ENCODE measurements at regions not wholly inside any gene's neighbourhood (a gene's known extent, or its start where the extent isn't known, plus 50 kb on each side); places are given as distances from the start of the nearest gene placed in this dataset.

- no peak overlapping the region for H3K27ac ChIP-seq (ENCODE audit: low read length)
These were observed 226.8 kb upstream of the FN1 start for GRCh38 chr2:215662715-215663114.

GRCh38 chr2:215660687-215661086 lies 224.8 kb upstream of the FN1 start:
- WGBS (ENCODE audit: insufficient coverage, insufficient read length): no CpG with 5 or more reads among the region's 8 CpGs
- Histone ChIP-seq H3K4me3 (ENCODE audit: low read length) (no peak overlapping the region), H3K9me3 (ENCODE audit: control insufficient read depth, insufficient read depth, low read length) (no peaks in the 10 kb centered on the region), H3K27ac (ENCODE audit: low read length) (no peak overlapping the region), H3K36me3 (ENCODE audit: control insufficient read depth, insufficient read depth, low read length) (no peaks in the 10 kb centered on the region), H3K4me1 (ENCODE audit: control insufficient read depth, insufficient read depth, low read length) (no peaks in the 10 kb centered on the region), H3K27me3 (ENCODE audit: control insufficient read depth, insufficient read depth, low read length) (no peaks in the 10 kb centered on the region)
- no peak for DNase-seq (ENCODE audit: low read depth, low spot score)

More at GRCh38 chr2:215662715-215663114, 226.8 kb upstream of the FN1 start:
- no peaks in the 10 kb centered on the region for H3K27me3 ChIP-seq (ENCODE audit: control insufficient read depth, insufficient read depth, low read length)
- no peaks in the 10 kb centered on the region for H3K9me3 ChIP-seq (ENCODE audit: control insufficient read depth, insufficient read depth, low read length)
- H3K4me3 ChIP-seq (ENCODE audit: low read length): no peak overlapping the region
- no CpG with 5 or more reads among the region's 1 CpG for WGBS (ENCODE audit: insufficient coverage, insufficient read length)
- H3K4me1 ChIP-seq (ENCODE audit: control insufficient read depth, insufficient read depth, low read length): no peaks in the 10 kb centered on the region
- no peaks in the 10 kb centered on the region for H3K36me3 ChIP-seq (ENCODE audit: control insufficient read depth, insufficient read depth, low read length)
- DNase-seq (ENCODE audit: low read depth, low spot score): no peak

GRCh38 chr2:215659650-215660049 lies 223.8 kb upstream of the FN1 start:
- no CpG with 5 or more reads among the region's 4 CpGs for WGBS (ENCODE audit: insufficient coverage, insufficient read length)

GRCh38 chr2:215658635-215659305 lies 222.9 kb upstream of the FN1 start:
- Histone ChIP-seq H3K27me3 (ENCODE audit: control insufficient read depth, insufficient read depth, low read length) (no peaks in the 10 kb centered on the region), H3K4me3 (ENCODE audit: low read length) (no peak overlapping the region), H3K27ac (ENCODE audit: low read length) (no peak overlapping the region), H3K4me1 (ENCODE audit: control insufficient read depth, insufficient read depth, low read length) (no peaks in the 10 kb centered on the region), H3K9me3 (ENCODE audit: control insufficient read depth, insufficient read depth, low read length) (no peaks in the 10 kb centered on the region), H3K36me3 (ENCODE audit: control insufficient read depth, insufficient read depth, low read length) (no peaks in the 10 kb centered on the region)
- no CpG with 5 or more reads among the region's 4 CpGs for WGBS (ENCODE audit: insufficient coverage, insufficient read length)
- DNase-seq (ENCODE audit: low read depth, low spot score): no peak

More at GRCh38 chr2:215659650-215660049, 223.8 kb upstream of the FN1 start:
- Histone ChIP-seq H3K27ac (ENCODE audit: low read length) (no peak overlapping the region), H3K4me1 (ENCODE audit: control insufficient read depth, insufficient read depth, low read length) (no peaks in the 10 kb centered on the region), H3K27me3 (ENCODE audit: control insufficient read depth, insufficient read depth, low read length) (no peaks in the 10 kb centered on the region), H3K9me3 (ENCODE audit: control insufficient read depth, insufficient read depth, low read length) (no peaks in the 10 kb centered on the region), H3K4me3 (ENCODE audit: low read length) (no peak overlapping the region), H3K36me3 (ENCODE audit: control insufficient read depth, insufficient read depth, low read length) (no peaks in the 10 kb centered on the region)
- DNase-seq (ENCODE audit: low read depth, low spot score): no peak

GRCh38 chr2:215657844-215658243 lies 222.0 kb upstream of the FN1 start:
- Histone ChIP-seq H3K4me3 (ENCODE audit: low read length) (no peak overlapping the region), H3K36me3 (ENCODE audit: control insufficient read depth, insufficient read depth, low read length) (no peaks in the 10 kb centered on the region), H3K27me3 (ENCODE audit: control insufficient read depth, insufficient read depth, low read length) (no peaks in the 10 kb centered on the region), H3K9me3 (ENCODE audit: control insufficient read depth, insufficient read depth, low read length) (no peaks in the 10 kb centered on the region), H3K4me1 (ENCODE audit: control insufficient read depth, insufficient read depth, low read length) (no peaks in the 10 kb centered on the region), H3K27ac (ENCODE audit: low read length) (no peak overlapping the region)
- no CpG with 5 or more reads among the region's 5 CpGs for WGBS (ENCODE audit: insufficient coverage, insufficient read length)
- DNase-seq (ENCODE audit: low read depth, low spot score): no peak

- Histone ChIP-seq H3K27ac (ENCODE audit: low read length) (no peak overlapping the region), H3K9me3 (ENCODE audit: control insufficient read depth, insufficient read depth, low read length) (no peaks in the 10 kb centered on the region), H3K4me3 (ENCODE audit: low read length) (no peak overlapping the region), H3K36me3 (ENCODE audit: control insufficient read depth, insufficient read depth, low read length) (no peaks in the 10 kb centered on the region), H3K27me3 (ENCODE audit: control insufficient read depth, insufficient read depth, low read length) (no peaks in the 10 kb centered on the region), H3K4me1 (ENCODE audit: control insufficient read depth, insufficient read depth, low read length) (no peaks in the 10 kb centered on the region)
- no CpG with 5 or more reads among the region's 7 CpGs for WGBS (ENCODE audit: insufficient coverage, insufficient read length)
- no peak for DNase-seq (ENCODE audit: low read depth, low spot score)
These were observed 218.4 kb upstream of the FN1 start for GRCh38 chr2:215654148-215654819.

- Histone ChIP-seq H3K36me3 (ENCODE audit: control insufficient read depth, insufficient read depth, low read length) (no peaks in the 10 kb centered on the region), H3K4me3 (ENCODE audit: low read length) (no peak overlapping the region), H3K27me3 (ENCODE audit: control insufficient read depth, insufficient read depth, low read length) (no peaks in the 10 kb centered on the region), H3K4me1 (ENCODE audit: control insufficient read depth, insufficient read depth, low read length) (no peaks in the 10 kb centered on the region), H3K9me3 (ENCODE audit: control insufficient read depth, insufficient read depth, low read length) (no peaks in the 10 kb centered on the region), H3K27ac (ENCODE audit: low read length) (no peak overlapping the region)
- WGBS (ENCODE audit: insufficient coverage, insufficient read length): no CpG with 5 or more reads among the region's 4 CpGs
- no peak for DNase-seq (ENCODE audit: low read depth, low spot score)
These were observed 217.6 kb upstream of the FN1 start for GRCh38 chr2:215653344-215654030.

GRCh38 chr2:215652388-215652787 lies 216.5 kb upstream of the FN1 start:
- DNase-seq (ENCODE audit: low read depth, low spot score): no peak
- Histone ChIP-seq H3K27me3 (ENCODE audit: control insufficient read depth, insufficient read depth, low read length) (no peaks in the 10 kb centered on the region), H3K27ac (ENCODE audit: low read length) (no peak overlapping the region), H3K9me3 (ENCODE audit: control insufficient read depth, insufficient read depth, low read length) (no peaks in the 10 kb centered on the region), H3K36me3 (ENCODE audit: control insufficient read depth, insufficient read depth, low read length) (no peaks in the 10 kb centered on the region), H3K4me3 (ENCODE audit: low read length) (no peak overlapping the region), H3K4me1 (ENCODE audit: control insufficient read depth, insufficient read depth, low read length) (no peaks in the 10 kb centered on the region)
- no CpG with 5 or more reads among the region's 2 CpGs for WGBS (ENCODE audit: insufficient coverage, insufficient read length)

- H3K27ac ChIP-seq (ENCODE audit: low read length): no peak overlapping the region
- no peaks in the 10 kb centered on the region for H3K4me1 ChIP-seq (ENCODE audit: control insufficient read depth, insufficient read depth, low read length)
- no peaks in the 10 kb centered on the region for H3K27me3 ChIP-seq (ENCODE audit: control insufficient read depth, insufficient read depth, low read length)
- H3K36me3 ChIP-seq (ENCODE audit: control insufficient read depth, insufficient read depth, low read length): no peaks in the 10 kb centered on the region
- H3K4me3 ChIP-seq (ENCODE audit: low read length): no peak overlapping the region
- WGBS (ENCODE audit: insufficient coverage, insufficient read length): no CpG with 5 or more reads among the region's 4 CpGs
- no peaks in the 10 kb centered on the region for H3K9me3 ChIP-seq (ENCODE audit: control insufficient read depth, insufficient read depth, low read length)
- no peak for DNase-seq (ENCODE audit: low read depth, low spot score)
These were observed 215.5 kb upstream of the FN1 start for GRCh38 chr2:215651412-215651811.

- DNase-seq (ENCODE audit: low read depth, low spot score): no peak
- no peaks in the 10 kb centered on the region for H3K9me3 ChIP-seq (ENCODE audit: control insufficient read depth, insufficient read depth, low read length)
- no peak overlapping the region for H3K27ac ChIP-seq (ENCODE audit: low read length)
- H3K27me3 ChIP-seq (ENCODE audit: control insufficient read depth, insufficient read depth, low read length): no peaks in the 10 kb centered on the region
- H3K4me1 ChIP-seq (ENCODE audit: control insufficient read depth, insufficient read depth, low read length): no peaks in the 10 kb centered on the region
- no peak overlapping the region for H3K4me3 ChIP-seq (ENCODE audit: low read length)
- no CpG with 5 or more reads among the region's 7 CpGs for WGBS (ENCODE audit: insufficient coverage, insufficient read length)
- no peaks in the 10 kb centered on the region for H3K36me3 ChIP-seq (ENCODE audit: control insufficient read depth, insufficient read depth, low read length)
These were observed 208.5 kb upstream of the FN1 start for GRCh38 chr2:215644233-215644897.

Data from iPS DF 6.9 (cell line).